ENCODE measurements at regions not wholly inside any gene's neighbourhood (a gene's known extent, or its start where the extent isn't known, plus 50 kb on each side); places are given as distances from the start of the nearest gene placed in this dataset.
"Not testable (repeated sequence)": the region's sequence is repeated elsewhere in the genome, so short reads cannot be mapped to it uniquely, and the experiment has no call there.

DNA sequence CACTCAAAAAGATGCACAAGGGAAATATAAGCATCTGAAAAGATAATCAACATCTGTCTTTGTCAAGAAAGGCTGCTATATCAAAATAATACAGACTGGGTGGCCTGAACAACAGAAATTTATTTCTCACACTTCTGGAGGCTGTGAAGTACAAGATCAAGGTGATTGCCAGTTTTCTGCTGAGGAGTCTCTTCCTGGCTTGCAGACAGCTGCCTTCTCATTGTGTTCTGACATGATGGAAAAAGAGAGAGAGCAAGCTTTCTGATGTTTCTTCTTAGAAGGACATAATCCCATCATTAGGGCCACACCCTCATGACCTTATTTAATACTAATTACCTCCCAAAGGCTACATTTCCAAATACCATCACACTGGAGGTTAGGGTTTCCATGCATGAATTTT, 1573.3 kb downstream of the SI start:
- DNase-seq, result no peak

DNA sequence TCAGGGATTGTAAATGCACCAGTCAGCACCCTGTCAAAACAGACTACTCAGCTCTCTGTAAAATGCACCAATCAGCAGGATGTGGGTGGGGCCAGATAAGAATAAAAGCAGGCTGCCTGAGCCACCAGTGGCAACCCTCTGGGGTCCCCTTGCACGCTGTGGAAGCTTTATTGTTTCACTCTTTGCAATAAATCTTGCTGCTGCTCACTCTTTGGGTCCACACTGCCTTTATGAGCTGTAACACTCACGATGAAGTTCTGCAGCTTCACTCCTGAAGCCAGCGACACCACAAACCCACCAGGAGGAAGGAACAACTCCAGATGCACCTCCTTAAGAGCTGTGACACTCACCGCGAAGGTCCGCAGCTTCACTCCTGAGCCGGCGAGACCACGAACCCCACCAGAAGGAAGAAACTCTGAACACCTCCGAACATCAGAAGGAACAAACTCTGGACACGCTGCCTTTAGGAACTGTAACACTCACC, 1578.5 kb downstream of the SI start:
- DNase-seq, result not testable (repeated sequence)

GRCh38 chr3:163498842-163499735, 1579.2 kb downstream of the SI start:
- DNase-seq, result not testable (repeated sequence)

GRCh38 chr3:163491714-163492113, 1586.6 kb downstream of the SI start:
- DNase-seq, result no peak

DNA sequence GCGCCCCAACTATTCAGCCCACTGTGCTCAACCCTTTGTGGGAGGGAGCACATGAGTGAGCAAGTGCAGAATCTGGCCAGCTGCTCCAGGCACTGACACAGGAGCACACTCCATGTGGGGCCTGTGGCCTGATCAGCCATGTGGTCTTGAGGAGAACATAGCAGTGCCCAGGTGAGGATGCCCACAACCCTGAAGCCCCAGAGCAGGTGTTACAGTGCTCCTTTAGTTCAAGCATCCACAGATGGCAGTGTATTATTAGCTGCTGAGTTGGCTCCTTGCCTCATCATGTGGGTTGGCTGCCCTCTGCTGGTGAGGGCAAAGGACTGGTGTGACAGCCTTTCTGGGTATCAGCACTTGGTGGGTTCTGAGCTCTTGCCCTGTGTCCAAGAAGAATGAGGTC, 1588.2 kb downstream of the SI start:
- DNase-seq, result peak; percentile 81

DNA sequence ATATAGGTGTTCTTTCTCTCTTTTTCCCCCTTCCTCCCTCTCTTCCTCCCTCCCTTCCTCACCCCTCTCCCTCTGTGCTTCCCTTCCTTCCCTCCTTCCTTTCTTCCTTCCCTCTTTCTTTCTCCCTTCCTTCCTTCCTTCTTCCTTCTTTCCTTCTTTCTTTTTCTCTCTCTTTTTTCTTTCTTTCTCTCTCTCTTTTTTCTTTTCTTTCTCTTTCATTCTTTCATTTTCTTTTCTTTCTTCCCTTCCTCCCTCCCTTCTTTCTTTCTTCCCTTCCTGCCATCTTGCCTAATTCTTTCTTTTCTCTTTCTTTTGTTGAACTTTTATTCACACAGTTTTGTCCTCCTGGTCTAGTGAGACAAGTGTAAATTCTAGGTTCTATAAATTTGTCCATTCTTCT, 1595.6 kb downstream of the SI start:
- no peak for DNase-seq

DNA sequence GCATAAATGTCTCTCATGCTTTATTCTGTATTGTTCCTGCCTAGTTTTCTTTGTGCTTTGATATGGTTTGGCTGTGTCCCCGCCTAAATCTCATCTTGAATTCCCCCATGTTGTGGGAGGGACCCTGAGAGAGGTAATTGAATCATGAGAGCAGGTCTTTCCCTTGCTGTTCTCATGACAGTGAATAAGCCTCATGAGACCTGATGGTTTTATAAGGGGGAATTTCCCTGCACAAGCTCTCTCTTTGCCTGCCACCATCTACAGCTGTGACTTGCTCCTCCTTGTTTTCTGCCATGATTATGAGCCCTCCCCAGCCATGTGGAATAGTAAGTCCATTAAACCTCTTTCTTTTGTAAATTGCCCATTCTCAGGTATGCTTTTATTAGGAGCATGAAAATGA, 1596.6 kb downstream of the SI start:
- no peak for DNase-seq

DNA sequence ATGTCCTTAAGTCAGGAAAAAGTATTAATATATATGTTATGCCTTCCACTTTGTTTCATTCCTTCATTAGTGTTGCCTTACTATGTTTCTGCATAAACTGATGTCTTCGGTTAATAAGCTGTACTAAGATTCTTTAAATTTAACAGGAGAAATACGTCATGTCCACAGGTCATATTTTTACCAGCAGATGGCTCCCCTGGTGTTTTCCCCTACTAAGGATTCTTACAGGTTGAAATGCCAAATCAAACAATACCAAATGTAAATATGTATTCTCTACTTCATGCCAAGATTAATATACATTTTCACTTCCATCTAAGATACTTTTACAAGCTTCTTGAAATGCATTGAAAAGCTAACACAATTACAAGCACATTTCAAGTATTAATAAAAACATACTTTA, 1602.1 kb downstream of the SI start:
- DNase-seq, result peak; percentile 12

- DNase-seq, result no peak
These were observed 1603.5 kb downstream of the SI start for GRCh38 chr3:163474766-163475165.

DNA sequence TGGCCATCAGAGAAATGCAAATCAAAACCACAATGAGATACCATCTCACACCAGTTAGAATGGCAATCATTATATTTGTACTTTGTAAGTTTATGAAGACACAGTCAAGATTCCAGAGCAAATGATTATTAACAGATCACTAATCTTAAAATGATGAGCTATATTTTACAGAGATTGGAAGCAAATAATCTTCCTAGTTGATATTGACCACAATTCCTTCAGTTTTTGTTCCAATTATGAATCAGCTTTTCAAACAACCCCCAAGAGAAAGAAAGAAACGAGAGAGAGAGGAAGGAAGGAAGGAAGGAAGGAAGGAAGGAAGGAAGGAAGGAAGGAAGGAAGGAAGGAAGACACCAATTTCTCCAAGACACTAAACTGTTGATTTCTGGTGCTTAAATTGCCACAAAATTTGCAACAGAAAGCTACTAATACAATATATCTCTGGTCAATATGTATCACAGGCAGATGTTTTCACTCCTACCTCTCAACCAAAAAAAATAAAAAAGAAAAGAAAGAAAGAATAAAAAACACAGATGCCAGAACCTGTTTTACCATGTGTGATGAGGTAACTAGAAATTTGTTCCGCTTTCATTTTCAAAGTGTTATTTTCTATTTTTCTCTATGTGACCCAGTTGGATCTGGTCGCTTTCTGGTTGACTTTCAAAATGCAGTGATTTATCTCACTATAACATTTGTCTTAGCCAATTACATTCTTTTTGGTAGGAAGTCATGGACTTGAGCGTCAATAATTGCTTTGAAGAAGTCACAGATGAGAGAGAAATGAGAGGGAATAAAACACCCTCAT, 1609.6 kb downstream of the SI start:
- no peak for DNase-seq

GRCh38 chr3:163462446-163462845, 1615.8 kb downstream of the SI start:
- DNase-seq, result no peak

- no peak for DNase-seq
These were observed 1627.6 kb downstream of the SI start for GRCh38 chr3:163450698-163451097.

GRCh38 chr3:163438760-163439159, 1639.5 kb downstream of the SI start:
- DNase-seq, result no peak

DNA sequence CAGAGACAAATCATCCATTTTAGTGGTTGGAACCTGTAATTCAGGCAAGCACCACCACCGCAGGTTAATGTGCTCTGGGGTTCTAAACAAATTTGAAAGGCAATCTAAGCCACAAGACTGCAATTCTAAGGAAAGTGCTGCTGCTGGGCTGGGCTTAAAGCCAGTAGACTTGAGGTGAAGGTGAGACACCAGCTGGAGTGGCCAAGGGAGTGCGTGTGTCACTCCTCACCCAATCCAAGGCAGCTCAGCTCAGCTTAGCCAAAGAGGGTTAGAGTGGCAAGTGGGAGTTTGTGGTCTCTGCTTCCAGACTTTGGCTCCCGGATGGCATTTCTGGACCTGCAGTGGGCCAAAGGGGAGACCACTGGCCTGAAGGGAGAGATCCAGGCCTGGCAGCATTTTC, 1655.6 kb downstream of the SI start:
- no peak for DNase-seq

GRCh38 chr3:163391407-163392181, 1686.7 kb downstream of the SI start:
- DNase-seq, result no peak

DNA sequence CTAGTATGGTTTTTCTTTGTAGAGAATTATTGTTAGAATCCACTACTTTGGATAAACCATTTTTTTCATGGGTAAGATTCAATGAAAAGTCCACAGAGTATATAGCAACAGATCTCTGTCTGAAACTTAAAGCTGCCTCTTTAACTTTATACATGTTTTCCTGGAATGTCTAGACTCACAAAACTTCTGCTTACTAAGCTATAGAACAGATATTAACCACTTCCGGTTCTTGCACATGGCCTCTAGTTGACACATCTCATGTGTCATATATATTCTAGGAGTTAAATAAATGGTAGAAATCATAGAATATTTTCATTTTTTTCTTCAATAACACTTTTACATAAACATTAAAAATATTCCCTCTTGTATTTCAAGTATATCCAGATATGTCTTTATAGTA, 1693.9 kb downstream of the SI start:
- DNase-seq, result peak; percentile 0

DNA sequence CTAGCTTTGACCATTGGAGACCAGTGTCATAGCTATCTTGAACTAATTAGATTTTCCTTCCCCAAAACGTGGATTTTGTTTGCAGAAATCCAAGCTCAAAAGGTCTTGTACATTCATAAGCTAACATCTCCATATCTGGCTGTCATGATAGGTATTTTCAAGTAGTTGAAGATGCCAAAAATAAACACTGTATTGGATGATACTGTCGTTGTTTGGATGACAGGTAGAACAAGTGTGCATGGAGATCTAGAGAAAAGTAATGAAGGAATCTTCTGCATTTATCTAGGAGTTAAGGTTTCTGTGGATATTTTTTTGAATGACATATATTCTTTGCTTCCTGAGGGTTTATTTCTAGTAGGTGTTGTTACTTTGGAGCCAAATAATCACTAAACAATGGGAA, 1696.1 kb downstream of the SI start:
- no peak for DNase-seq

DNA sequence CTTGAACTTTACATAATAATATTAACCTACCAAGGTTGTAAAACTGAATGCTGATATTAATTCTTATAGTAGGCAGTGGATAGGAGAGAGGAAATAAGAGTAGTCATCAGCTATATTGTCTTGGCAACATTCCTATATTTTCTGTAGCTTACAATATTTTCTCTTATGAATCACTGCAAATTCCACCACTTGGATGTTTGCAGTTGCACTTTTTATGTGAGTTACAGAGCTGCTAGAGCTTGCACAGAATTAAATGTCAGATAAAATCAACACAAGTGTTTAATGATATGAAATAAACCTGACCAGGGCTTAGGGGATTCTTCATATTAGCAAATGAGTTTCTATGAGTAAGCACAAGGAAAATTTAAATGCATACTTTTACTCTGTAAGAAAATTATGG, 1710.1 kb downstream of the SI start:
- DNase-seq, result no peak

GRCh38 chr3:163364717-163365116, 1713.6 kb downstream of the SI start:
- DNase-seq, result no peak

DNA sequence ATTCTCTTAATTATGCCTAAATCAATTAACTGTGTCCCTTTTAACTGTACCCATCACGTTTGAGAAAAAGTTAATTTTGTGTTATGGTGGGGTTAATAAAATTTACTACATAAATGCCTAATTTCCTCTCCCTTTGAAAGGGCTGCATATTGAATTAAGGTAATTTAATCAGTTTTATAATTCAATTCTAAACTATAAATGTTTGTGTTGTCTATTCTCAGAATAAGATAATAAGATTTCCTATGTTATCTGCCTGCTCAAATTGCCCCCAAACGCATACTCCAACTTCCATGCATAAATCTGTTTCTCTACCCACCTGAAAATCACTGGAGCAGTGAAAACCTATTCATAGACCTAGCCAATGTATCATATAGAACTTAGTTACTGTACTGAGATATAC, 1716.1 kb downstream of the SI start:
- DNase-seq, result no peak

GRCh38 chr3:163361357-163361878, 1716.9 kb downstream of the SI start:
- not testable (repeated sequence) for DNase-seq

DNA sequence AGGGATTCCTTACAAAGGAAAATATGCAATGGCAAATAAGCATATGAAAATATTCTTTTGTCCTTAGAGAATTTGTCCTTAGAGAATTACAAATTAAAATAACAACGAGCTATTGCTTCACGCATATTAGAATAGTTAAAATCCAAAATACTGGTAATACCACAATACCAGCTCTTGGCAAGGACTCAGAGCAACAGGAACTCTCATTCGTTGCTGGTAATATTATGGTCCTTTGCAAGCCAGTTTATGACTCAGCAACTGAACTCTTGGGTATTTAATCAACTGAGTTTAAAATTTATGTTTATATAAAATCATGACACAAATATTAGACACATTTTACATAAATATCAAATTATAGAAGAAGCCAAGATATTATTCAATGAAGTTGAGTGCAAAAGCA, 1730.4 kb downstream of the SI start:
- DNase-seq, result no peak

DNA sequence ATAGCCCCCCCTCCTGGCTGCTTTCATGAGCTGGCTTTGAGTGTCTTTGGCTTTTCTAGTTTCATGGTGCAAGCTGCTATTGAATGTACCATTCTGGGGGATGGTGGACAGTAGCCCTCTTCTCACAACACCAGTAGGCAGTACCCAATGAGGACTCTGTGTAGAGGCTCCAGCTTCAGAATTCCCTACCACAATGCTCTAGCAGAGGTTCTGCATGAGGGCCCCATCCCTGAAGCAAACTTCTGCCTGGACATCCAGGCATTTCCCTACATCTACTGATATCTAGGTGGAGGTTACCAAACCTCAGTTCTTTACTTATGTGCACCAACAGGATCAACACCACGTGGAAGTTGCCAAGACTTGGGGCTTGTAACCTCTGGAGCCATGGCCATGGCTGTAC, 1742.9 kb downstream of the SI start:
- no peak for DNase-seq

All from hematopoietic multipotent progenitor cell treated with erythropoietin and hydrocortisone succinate and interleukin-3 and kit ligand, for 4 days (in vitro differentiated cells).